Fibroblast of mammary gland (primary cell): ENCODE measurements at regions not wholly inside any gene's neighbourhood (a gene's known extent, or its start where the extent isn't known, plus 50 kb on each side); places are given as distances from the start of the nearest gene placed in this dataset.

ENCODE experiments used
- DNase-seq: peaks from one replicate; pipeline ENCODE4 v3.0.0-alpha.2; 2010; ENCODE audit warnings: low read depth
- H3K4me3 ChIP-seq: 2 replicates; pipeline ENCODE4 v1.5.1; 2011; ENCODE audit warnings: low read depth, mild to moderate bottlenecking, low read length, moderate library complexity; ENCODE audit not compliant: control insufficient read depth
- CTCF ChIP-seq: conservative IDR thresholded peaks from 2 replicates; pipeline ENCODE4 v1.5.1; 2011; ENCODE audit warnings: low read depth, low read length, inconsistent platforms; ENCODE audit not compliant: control insufficient read depth, insufficient read depth

GRCh38 chr3:72559385-72559784 lies 288.9 kb downstream of the SHQ1 start:
- no peak overlapping the region for H3K4me3 ChIP-seq
- no peak for DNase-seq
- TF ChIP-seq CTCF: no peak

- TF ChIP-seq CTCF: no peak
Observed at GRCh38 chr3:72558001-72558400, 290.2 kb downstream of the SHQ1 start.

GRCh38 chr3:72555714-72556113 lies 292.5 kb downstream of the SHQ1 start:
- no peak for DNase-seq
- TF ChIP-seq CTCF: no peak
- no peak overlapping the region for H3K4me3 ChIP-seq

More at GRCh38 chr3:72558001-72558400, 290.2 kb downstream of the SHQ1 start:
- no peak overlapping the region for H3K4me3 ChIP-seq
- DNase-seq: no peak

- TF ChIP-seq CTCF: no peak
- no peak overlapping the region for H3K4me3 ChIP-seq
- no peak for DNase-seq
Observed at GRCh38 chr3:72554689-72555088, 293.6 kb downstream of the SHQ1 start.

GRCh38 chr3:72553298-72553697 lies 294.9 kb downstream of the SHQ1 start:
- H3K4me3 ChIP-seq: no peak overlapping the region
- TF ChIP-seq CTCF: no peak
- no peak for DNase-seq

GRCh38 chr3:72550582-72551262 lies 297.5 kb downstream of the SHQ1 start:
- TF ChIP-seq CTCF: no peak
- no peak for DNase-seq
- H3K4me3 ChIP-seq: no peak overlapping the region
